AG10803 (cell line): ENCODE measurements at regions not wholly inside any gene's neighbourhood (a gene's known extent, or its start where the extent isn't known, plus 50 kb on each side); places are given as distances from the start of the nearest gene placed in this dataset.
A peak's percentile ranks its signal among the peaks of the same experiment; 100 is the strongest.

Experiments used
- DNase-seq: peaks from one replicate; pipeline ENCODE4 v3.0.0; 2010; ENCODE audit warnings: low read depth
- H3K4me3 ChIP-seq: 2 replicates; pipeline ENCODE4 v1.5.1; 2011; ENCODE audit warnings: mild to moderate bottlenecking, low read length, control low read depth
- TF ChIP-seq, protein P1 (sequence below): conservative IDR thresholded peaks from 2 replicates; pipeline ENCODE4 v1.5.1; 2011; ENCODE audit warnings: mild to moderate bottlenecking, low read length, control low read depth, inconsistent platforms

DNA sequence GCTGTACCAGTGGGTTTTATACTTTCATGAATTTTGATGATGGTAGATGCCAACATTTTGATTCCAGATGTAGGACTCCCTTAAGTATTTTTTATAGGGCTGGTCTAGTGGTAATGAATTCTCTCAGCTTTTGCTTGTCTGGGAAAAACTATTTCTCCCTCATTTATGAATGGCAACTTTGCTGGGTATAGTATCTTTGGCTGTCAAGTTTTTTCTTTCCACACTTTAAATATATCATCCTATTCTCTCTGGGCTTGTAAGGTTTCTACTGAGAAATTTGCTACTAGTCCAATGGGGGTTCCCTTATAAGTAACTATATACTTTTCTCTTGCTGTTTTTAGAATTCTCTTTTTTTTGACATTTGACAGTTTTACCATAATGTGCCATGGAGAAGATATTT, 629.3 kb downstream of the NR2F1-AS1 start:
- TF ChIP-seq, protein P1, sequence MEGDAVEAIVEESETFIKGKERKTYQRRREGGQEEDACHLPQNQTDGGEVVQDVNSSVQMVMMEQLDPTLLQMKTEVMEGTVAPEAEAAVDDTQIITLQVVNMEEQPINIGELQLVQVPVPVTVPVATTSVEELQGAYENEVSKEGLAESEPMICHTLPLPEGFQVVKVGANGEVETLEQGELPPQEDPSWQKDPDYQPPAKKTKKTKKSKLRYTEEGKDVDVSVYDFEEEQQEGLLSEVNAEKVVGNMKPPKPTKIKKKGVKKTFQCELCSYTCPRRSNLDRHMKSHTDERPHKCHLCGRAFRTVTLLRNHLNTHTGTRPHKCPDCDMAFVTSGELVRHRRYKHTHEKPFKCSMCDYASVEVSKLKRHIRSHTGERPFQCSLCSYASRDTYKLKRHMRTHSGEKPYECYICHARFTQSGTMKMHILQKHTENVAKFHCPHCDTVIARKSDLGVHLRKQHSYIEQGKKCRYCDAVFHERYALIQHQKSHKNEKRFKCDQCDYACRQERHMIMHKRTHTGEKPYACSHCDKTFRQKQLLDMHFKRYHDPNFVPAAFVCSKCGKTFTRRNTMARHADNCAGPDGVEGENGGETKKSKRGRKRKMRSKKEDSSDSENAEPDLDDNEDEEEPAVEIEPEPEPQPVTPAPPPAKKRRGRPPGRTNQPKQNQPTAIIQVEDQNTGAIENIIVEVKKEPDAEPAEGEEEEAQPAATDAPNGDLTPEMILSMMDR, result no peak
- H3K4me3 ChIP-seq, result no peak overlapping the region
- DNase-seq, result no peak

DNA sequence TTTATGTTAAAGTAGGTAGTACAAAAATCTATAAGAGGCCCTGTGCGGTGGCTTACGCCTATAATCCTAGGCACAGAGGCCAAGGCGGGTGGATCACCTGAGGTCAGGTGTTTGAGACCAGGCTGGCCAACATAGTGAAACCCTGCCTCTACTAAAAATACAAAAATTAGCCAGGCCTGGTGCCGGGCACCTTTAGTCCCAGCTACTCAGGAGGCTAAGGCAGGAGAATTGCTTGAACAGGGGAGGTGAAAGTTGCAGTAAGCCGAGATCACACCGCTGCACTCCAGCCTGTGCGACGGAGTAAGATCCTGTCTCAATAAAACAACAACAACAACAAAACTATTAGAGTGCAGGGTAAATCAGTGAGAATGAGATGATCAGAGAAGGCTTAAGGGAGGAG, 634.5 kb downstream of the NR2F1-AS1 start:
- TF ChIP-seq, protein P1, result no peak
- H3K4me3 ChIP-seq, result no peak overlapping the region

GRCh38 chr5:92945605-92946097, 635.4 kb downstream of the NR2F1-AS1 start:
- TF ChIP-seq, protein P1, result 0 out of 2 replicates have a peak, but pooled peaks have one; percentile 5
- DNase-seq, result peak; percentile 14
- no peak overlapping the region for H3K4me3 ChIP-seq

More for the DNA sequence above, 634.5 kb downstream of the NR2F1-AS1 start:
- no peak for DNase-seq

- TF ChIP-seq, protein P1, result no peak
- DNase-seq, result peak; percentile 75
- H3K4me3 ChIP-seq, result no peak overlapping the region
These were observed 636.0 kb downstream of the NR2F1-AS1 start for GRCh38 chr5:92944903-92945604.

- no peak for DNase-seq
- H3K4me3 ChIP-seq, result no peak overlapping the region
- TF ChIP-seq, protein P1, result no peak
These were observed 636.7 kb downstream of the NR2F1-AS1 start for GRCh38 chr5:92944337-92944736.

- H3K4me3 ChIP-seq, result no peak overlapping the region
- TF ChIP-seq, protein P1, result no peak
- DNase-seq, result no peak
These were observed 638.3 kb downstream of the NR2F1-AS1 start for GRCh38 chr5:92942762-92943161.

- H3K4me3 ChIP-seq, result no peak overlapping the region
- TF ChIP-seq, protein P1, result no peak
- no peak for DNase-seq
These were observed 639.2 kb downstream of the NR2F1-AS1 start for GRCh38 chr5:92941806-92942205.
